ENCODE measurements at regions not wholly inside any gene's neighbourhood (a gene's known extent, or its start where the extent isn't known, plus 50 kb on each side); places are given as distances from the start of the nearest gene placed in this dataset.

DNA sequence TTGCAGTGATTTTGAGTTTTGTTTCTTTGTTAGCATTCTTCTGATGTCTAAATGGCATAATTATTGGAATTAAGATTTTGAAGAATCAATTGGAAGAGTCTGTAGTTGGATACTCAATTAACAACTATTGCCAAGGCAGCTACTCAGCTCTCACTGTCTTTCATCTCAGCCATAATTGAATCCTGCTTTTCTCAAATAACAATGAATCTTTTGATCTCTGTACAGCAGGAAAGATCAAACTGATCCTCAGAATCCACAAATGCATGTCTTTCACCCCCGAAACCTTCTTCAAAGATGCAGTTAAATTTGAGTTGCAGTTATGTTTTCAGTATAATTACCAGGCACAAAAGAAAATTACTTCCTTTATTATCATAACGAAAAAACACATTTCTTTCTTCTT, 86.2 kb downstream of the MAD2L1 start:
- no TSS peak for BruUV-seq (replicated peaks)
- no peaks in the 10 kb centered on the region for H3K9me3 ChIP-seq (replicated peaks; ENCODE audit: control insufficient read depth, insufficient read depth, low read length)
- no peak overlapping the region for H3K4me3 ChIP-seq (replicated peaks in 1 of 3; ENCODE audit: insufficient read depth in 1 of 3, low read depth in 1 of 3, low read length in 3 of 3)
- H3K36me3 ChIP-seq (ENCODE audit: control insufficient read depth in 2 of 2, extremely low read depth in 1 of 2, insufficient read depth in 2 of 2, low read length in 2 of 2) = no peaks in the 10 kb centered on the region
- TF ChIP-seq, protein P1, sequence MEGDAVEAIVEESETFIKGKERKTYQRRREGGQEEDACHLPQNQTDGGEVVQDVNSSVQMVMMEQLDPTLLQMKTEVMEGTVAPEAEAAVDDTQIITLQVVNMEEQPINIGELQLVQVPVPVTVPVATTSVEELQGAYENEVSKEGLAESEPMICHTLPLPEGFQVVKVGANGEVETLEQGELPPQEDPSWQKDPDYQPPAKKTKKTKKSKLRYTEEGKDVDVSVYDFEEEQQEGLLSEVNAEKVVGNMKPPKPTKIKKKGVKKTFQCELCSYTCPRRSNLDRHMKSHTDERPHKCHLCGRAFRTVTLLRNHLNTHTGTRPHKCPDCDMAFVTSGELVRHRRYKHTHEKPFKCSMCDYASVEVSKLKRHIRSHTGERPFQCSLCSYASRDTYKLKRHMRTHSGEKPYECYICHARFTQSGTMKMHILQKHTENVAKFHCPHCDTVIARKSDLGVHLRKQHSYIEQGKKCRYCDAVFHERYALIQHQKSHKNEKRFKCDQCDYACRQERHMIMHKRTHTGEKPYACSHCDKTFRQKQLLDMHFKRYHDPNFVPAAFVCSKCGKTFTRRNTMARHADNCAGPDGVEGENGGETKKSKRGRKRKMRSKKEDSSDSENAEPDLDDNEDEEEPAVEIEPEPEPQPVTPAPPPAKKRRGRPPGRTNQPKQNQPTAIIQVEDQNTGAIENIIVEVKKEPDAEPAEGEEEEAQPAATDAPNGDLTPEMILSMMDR (IDR thresholded peaks at IDR 0.05; ENCODE audit: extremely low read depth in 1 of 2, insufficient read depth in 1 of 2, low read depth in 1 of 2, low read length in 2 of 2) = no peak
- no peak for TF ChIP-seq GATA2 (IDR thresholded peaks at IDR 0.05; ENCODE audit: insufficient read depth, insufficient read length, low read depth, low read length)
- no peak for TF ChIP-seq MYC (IDR thresholded peaks at IDR 0.05; ENCODE audit: low read depth, low read length)
- no peak for TF ChIP-seq POLR2AphosphoS5 (IDR thresholded peaks at IDR 0.05; ENCODE audit: insufficient read depth, low read depth, low read length)
- TF ChIP-seq FOS (IDR thresholded peaks at IDR 0.05; ENCODE audit: borderline replicate concordance, insufficient read depth, low read length) = no peak
- TF ChIP-seq EZH2 (IDR thresholded peaks at IDR 0.05; ENCODE audit: borderline replicate concordance, low read depth, low read length, severe bottlenecking) = no peak
- no peak for TF ChIP-seq POLR2A (IDR thresholded peaks at IDR 0.05; ENCODE audit: low read depth, low read length)
- TF ChIP-seq MAX (IDR thresholded peaks at IDR 0.05; ENCODE audit: insufficient read depth, insufficient read length) = no peak
- no peak for TF ChIP-seq JUN (IDR thresholded peaks at IDR 0.05; ENCODE audit: borderline replicate concordance, insufficient read depth, insufficient read length, low read depth)
- no peak overlapping the region for H3K4me2 ChIP-seq (ENCODE audit: insufficient read depth, low read length)
- no peak overlapping the region for H2AFZ ChIP-seq (ENCODE audit: low read depth, low read length)
- ChIA-PET CTCF (no interaction called here), POLR2A (no interaction called here)
- FAIRE-seq (no peak), DNase-seq (ENCODE audit: low read depth, low spot score) (no peak)
- H4K20me1 ChIP-seq (replicated peaks; ENCODE audit: control insufficient read depth, extremely low read depth, insufficient read depth, low read length) = no peaks in the 10 kb centered on the region
- H3K9me1 ChIP-seq (replicated peaks; ENCODE audit: control insufficient read depth, extremely low read depth, insufficient read depth, low read length) = no peaks in the 10 kb centered on the region
- no peaks in the 10 kb centered on the region for H3K79me2 ChIP-seq (ENCODE audit: control insufficient read depth, insufficient read depth, low read length)
- intact Hi-C loops (cut with micrococcal nuclease) (no loop called here), dilution Hi-C loops (cut with MboI; ENCODE audit: extremely low pct_ligation_motif_present, low sequenced_read_pairs) (no loop called here)
- no peak overlapping the region for H3K9ac ChIP-seq (replicated peaks; ENCODE audit: extremely low read depth, insufficient read depth, low read length)
- H3K27me3 ChIP-seq (ENCODE audit: control insufficient read depth in 2 of 2, insufficient read depth in 2 of 2, low read length in 2 of 2) = peaks cover 0 to 4% of the 10 kb centered on the region in 2 experiments
- no peaks in the 10 kb centered on the region for H3K4me1 ChIP-seq (ENCODE audit: control insufficient read depth, extremely low read depth, insufficient read depth, low read length)
- no peak overlapping the region for H3K27ac ChIP-seq (ENCODE audit: insufficient read depth, low read depth, low read length)
